IMR-90 (cell line): ENCODE measurements at regions not wholly inside any gene's neighbourhood (a gene's known extent, or its start where the extent isn't known, plus 50 kb on each side); places are given as distances from the start of the nearest gene placed in this dataset.

Source experiments
- ATAC-seq: fragments of 200-7000 bp; cut with Tn5 transposase; 2 replicates; pipeline ENCODE4 v1.9.1; 2020; ENCODE audit warnings: low read depth, mild to moderate bottlenecking, moderate library complexity
- BruUV-seq: library from RNA; stranded (reverse); fragments of 400-500 nt; replicated peaks from 2 replicates; lab custom pipeline; 2021; lab: Mats Ljungman, UMichigan
- CTCF ChIA-PET: fragments of 300-600 bp; formaldehyde crosslinking; extraction: SDS; loops from one replicate; lab custom pipeline; 2021; ENCODE audit warnings: antibody characterized with exemption; lab: Yijun Ruan, JAX
- POLR2A ChIA-PET: fragments of 300-600 bp; sonication (Branson Sonifier 250); formaldehyde crosslinking; loops from one replicate; lab custom pipeline; 2022; ENCODE audit warnings: antibody characterized with exemption; ENCODE audit not compliant: unreplicated experiment; lab: Charles Lee
- DNase-seq: peaks from one replicate; pipeline ENCODE4 v3.0.0; 2013
- H2AFZ ChIP-seq: replicated peaks from 2 replicates; pipeline ENCODE3; 2013; ENCODE audit warnings: low read length, mild to moderate bottlenecking; ENCODE audit not compliant: poor library complexity
- H2AK5ac ChIP-seq: 2 replicates; pipeline ENCODE4 v1.6.1; 2013; ENCODE audit warnings: low read depth, low read length, inconsistent platforms
- H2AK9ac ChIP-seq: replicated peaks from 2 replicates; pipeline ENCODE3; 2013; ENCODE audit warnings: mild to moderate bottlenecking, low read depth, low read length, moderate library complexity; ENCODE audit not compliant: poor library complexity
- H2BK120ac ChIP-seq: 2 replicates; pipeline ENCODE4 v1.6.1; 2013; ENCODE audit warnings: low read depth, low read length, inconsistent platforms
- H2BK15ac ChIP-seq: 3 replicates; pipeline ENCODE4 v1.6.1; 2013; ENCODE audit warnings: low read depth, low read length, inconsistent platforms
- H2BK20ac ChIP-seq: 2 replicates; pipeline ENCODE4 v1.6.1; 2013; ENCODE audit warnings: low read depth, mild to moderate bottlenecking, inconsistent platforms, low read length, moderate library complexity
- H2BK5ac ChIP-seq: 2 replicates; pipeline ENCODE4 v1.6.1; 2013; ENCODE audit warnings: mild to moderate bottlenecking, low read depth, low read length, inconsistent platforms; ENCODE audit not compliant: poor library complexity, severe bottlenecking
- H3K14ac ChIP-seq: replicated peaks from 2 replicates; pipeline ENCODE4 v1.6.1; 2013; ENCODE audit warnings: low read depth, low read length, inconsistent platforms
- H3K18ac ChIP-seq: 2 replicates; pipeline ENCODE4 v1.6.1; 2013; ENCODE audit warnings: low read depth, low read length, control low read depth
- H3K23ac ChIP-seq: 2 replicates; pipeline ENCODE4 v1.6.1; 2013; ENCODE audit warnings: low read depth, low read length, inconsistent platforms
- H3K27ac ChIP-seq: 2 replicates; pipeline ENCODE4 v1.5.1; 2013; ENCODE audit warnings: mild to moderate bottlenecking, control low read depth, low read length; ENCODE audit not compliant: insufficient read depth
- H3K27me3 ChIP-seq: 2 replicates; pipeline ENCODE4 v1.6.1; 2013; ENCODE audit warnings: low read length; ENCODE audit not compliant: control insufficient read depth, insufficient read depth
- H3K36me3 ChIP-seq: 2 replicates; pipeline ENCODE4 v1.6.1; 2013; ENCODE audit warnings: low read length, mixed read lengths; ENCODE audit not compliant: control insufficient read depth, insufficient read depth
- H3K4ac ChIP-seq: 2 replicates; pipeline ENCODE4 v1.6.1; 2013; ENCODE audit warnings: low read depth, low read length, inconsistent platforms
- H3K4me1 ChIP-seq: 2 replicates; pipeline ENCODE4 v1.6.1; 2013; ENCODE audit warnings: low read length, mixed read lengths; ENCODE audit not compliant: control insufficient read depth, insufficient read depth
- H3K4me2 ChIP-seq: 2 replicates; pipeline ENCODE4 v1.6.1; 2013; ENCODE audit warnings: low read depth, mild to moderate bottlenecking, control low read depth, low read length, moderate library complexity
- H3K4me3 ChIP-seq: 2 replicates; pipeline ENCODE4 v1.5.1; 2013; ENCODE audit warnings: low read depth, mild to moderate bottlenecking, control low read depth, low read length, moderate library complexity; ENCODE audit not compliant: insufficient read depth
- H3K56ac ChIP-seq: 2 replicates; pipeline ENCODE4 v1.6.1; 2013; ENCODE audit warnings: low read length, inconsistent platforms; ENCODE audit not compliant: insufficient read depth; ENCODE audit errors: extremely low read depth
- H3K79me1 ChIP-seq, 2 experiments: 2 replicates each; pipeline ENCODE4 v1.6.1; 2013; ENCODE audit warnings: low read length in 2 of 2, inconsistent platforms in 1 of 2, low read depth in 1 of 2
- H3K9ac ChIP-seq: 2 replicates; pipeline ENCODE4 v1.6.1; 2013; ENCODE audit warnings: low read depth, low read length, control low read depth
- H3K9me1 ChIP-seq: 2 replicates; pipeline ENCODE4 v1.6.1; 2013; ENCODE audit warnings: low read length, inconsistent platforms; ENCODE audit not compliant: insufficient read depth
- H3K9me3 ChIP-seq: 2 replicates; pipeline ENCODE4 v1.6.1; 2013; ENCODE audit warnings: low read length; ENCODE audit not compliant: control insufficient read depth, insufficient read depth
- H4K20me1 ChIP-seq: 2 replicates; pipeline ENCODE4 v1.6.1; 2013; ENCODE audit warnings: low read length, inconsistent platforms; ENCODE audit not compliant: insufficient read depth
- H4K5ac ChIP-seq: 2 replicates; pipeline ENCODE4 v1.6.1; 2013; ENCODE audit warnings: mild to moderate bottlenecking, low read depth, low read length, control low read depth
- H4K8ac ChIP-seq, 2 experiments: 2 replicates each; pipeline ENCODE4 v1.6.1; 2013; ENCODE audit warnings: low read depth in 2 of 2, low read length in 2 of 2, control low read depth in 1 of 2, inconsistent platforms in 1 of 2
- H4K91ac ChIP-seq: 2 replicates; pipeline ENCODE4 v1.6.1; 2013; ENCODE audit warnings: low read depth, low read length, inconsistent platforms; ENCODE audit not compliant: insufficient read depth
- MAFK ChIP-seq: IDR thresholded peaks from 2 replicates; pipeline ENCODE4 v1.6.1; 2012; ENCODE audit warnings: low read depth, low read length, improper control_type of control experiment
- NFE2L2 ChIP-seq: fragments of 150-350 bp; IDR thresholded peaks from 2 replicates; pipeline ENCODE4 v1.6.1; 2016; ENCODE audit warnings: low read depth, mild to moderate bottlenecking, low read length
- RAD21 ChIP-seq: IDR thresholded peaks from 2 replicates; pipeline ENCODE4 v1.6.1; 2012; ENCODE audit warnings: low read length, improper control_type of control experiment
- WGBS, 2 experiments: methylation state at CpG; one replicate each; pipeline versions ENCODE4 v1.1.5 to v1.1.7; 2013; ENCODE audit warnings: missing lambda C conversion rate in 2 of 2; ENCODE audit not compliant: insufficient read length in 1 of 2; ENCODE audit errors: extremely low coverage in 2 of 2; 5-methylcytosine and 5-hydroxymethylcytosine counted together
- dilution Hi-C: fragments of 300-500 bp; cut with HindIII; formaldehyde crosslinking; loops from one replicate; pipeline ENCODE4 v1.14.3; 2018; ENCODE audit warnings: low sequenced_read_pairs; ENCODE audit not compliant: unreplicated experiment
- in situ Hi-C: fragments of 300-500 bp; cut with MboI; formaldehyde crosslinking; loops from 3 replicates; pipeline ENCODE4 v1.14.3; 2019; ENCODE audit warnings: low sequenced_read_pairs, inconsistent platforms, mixed read lengths
- intact Hi-C: fragments of 100-400 bp; cut with micrococcal nuclease; formaldehyde crosslinking; loops from 2 replicates; pipeline ENCODE4 v1.10.0; 2022

GRCh38 chr16:17776465-17776864 lies 305.7 kb upstream of the XYLT1 start:
- no peak overlapping the region for H2AFZ ChIP-seq
- no peak overlapping the region for H2BK20ac ChIP-seq
- H3K4me3 ChIP-seq, result no peak overlapping the region
- TF ChIP-seq RAD21 (no peak), MAFK (no peak), NFE2L2 (no peak)
- H3K27me3 ChIP-seq, result no peaks in the 10 kb centered on the region
- H3K9ac ChIP-seq, result no peak overlapping the region
- ChIA-PET POLR2A (no interaction called here), CTCF (no interaction called here)
- no peak overlapping the region for H2AK5ac ChIP-seq
- H3K4me1 ChIP-seq, result no peaks in the 10 kb centered on the region; the same call in 1 of the 2 replicates
- H3K4ac ChIP-seq, result no peak overlapping the region
- H3K79me1 ChIP-seq, result no peaks in the 10 kb centered on the region
- H3K9me3 ChIP-seq, result no peaks in the 10 kb centered on the region
- H3K23ac ChIP-seq, result no peak overlapping the region
- no peak overlapping the region for H3K56ac ChIP-seq
- BruUV-seq, result no TSS peak
- ATAC-seq (no peak), DNase-seq (no peak)
- WGBS, 2 experiments, result no CpG with 5 or more reads among the region's 1 CpG
- no peak overlapping the region for H3K27ac ChIP-seq
- no peak overlapping the region for H4K91ac ChIP-seq
- H2BK15ac ChIP-seq, result no peak overlapping the region
- H3K4me2 ChIP-seq, result no peak overlapping the region
- H2BK5ac ChIP-seq, result no peak overlapping the region
- H4K20me1 ChIP-seq, result no peaks in the 10 kb centered on the region
- dilution Hi-C loops, result no loop called here
- no peak overlapping the region for H2AK9ac ChIP-seq
- intact Hi-C loops, result no loop called here
- no peak overlapping the region for H3K14ac ChIP-seq
- H4K5ac ChIP-seq, result no peak overlapping the region
- in situ Hi-C loops, result no loop called here
- no peak overlapping the region for H4K8ac ChIP-seq
- H3K9me1 ChIP-seq, result no peaks in the 10 kb centered on the region
- no peak overlapping the region for H3K18ac ChIP-seq
- H3K36me3 ChIP-seq, result no peaks in the 10 kb centered on the region
- H2BK120ac ChIP-seq, result no peak overlapping the region
